Neural crest cell (in vitro differentiated cells): ENCODE measurements at regions not wholly inside any gene's neighbourhood (a gene's known extent, or its start where the extent isn't known, plus 50 kb on each side); places are given as distances from the start of the nearest gene placed in this dataset.

ENCODE experiments used
- DNase-seq: peaks from one replicate; pipeline ENCODE4 v3.0.0; 2021; ENCODE audit warnings: low read depth, mixed read lengths, low spot score
- H3K27ac Mint-ChIP-seq: one replicate; pipeline ENCODE4 v1.8.0; 2021; ENCODE audit warnings: mild to moderate bottlenecking, mixed read lengths; ENCODE audit not compliant: unreplicated experiment
- H3K27me3 Mint-ChIP-seq: 2 replicates; pipeline ENCODE4 v1.8.0; 2021; ENCODE audit warnings: low read depth, mild to moderate bottlenecking, mixed read lengths
- H3K36me3 Mint-ChIP-seq: 2 replicates; pipeline ENCODE4 v1.8.0; 2021; ENCODE audit warnings: low read depth, mild to moderate bottlenecking, mixed read lengths
- H3K4me1 Mint-ChIP-seq: 2 replicates; pipeline ENCODE4 v1.8.0; 2021; ENCODE audit warnings: mixed read lengths
- H3K4me3 Mint-ChIP-seq: one replicate; pipeline ENCODE4 v1.8.0; 2021; ENCODE audit warnings: mild to moderate bottlenecking, mixed read lengths
- H3K9me3 Mint-ChIP-seq: 2 replicates; pipeline ENCODE4 v1.8.0; 2021; ENCODE audit warnings: mixed read lengths
- CTCF ChIP-seq: fragments of 200-600 bp; sonication (generic); conservative IDR thresholded peaks from 2 replicates; pipeline ENCODE4 v1.5.0; 2021; ENCODE audit warnings: antibody characterized with exemption, mild to moderate bottlenecking

- no peak for TF ChIP-seq CTCF
- Mint-ChIP-seq H3K27ac (no peak overlapping the region), H3K36me3 (no peaks in the 10 kb centered on the region), H3K27me3 (no peaks in the 10 kb centered on the region), H3K9me3 (peaks cover 5% of the 10 kb centered on the region), H3K4me3 (no peak overlapping the region), H3K4me1 (no peaks in the 10 kb centered on the region)
- no peak for DNase-seq
Observed at GRCh38 chr16:59654455-59654854, 920.3 kb upstream of the GOT2 start.

- Mint-ChIP-seq H3K4me1 (no peaks in the 10 kb centered on the region), H3K36me3 (no peaks in the 10 kb centered on the region), H3K4me3 (no peak overlapping the region), H3K27ac (no peak overlapping the region), H3K27me3 (no peaks in the 10 kb centered on the region), H3K9me3 (peaks cover 12% of the 10 kb centered on the region)
- no peak for TF ChIP-seq CTCF
- DNase-seq = no peak
Observed at GRCh38 chr16:59651662-59652061, 917.5 kb upstream of the GOT2 start.

- H3K4me1 Mint-ChIP-seq = no peaks in the 10 kb centered on the region
- H3K9me3 Mint-ChIP-seq = peaks cover 16% of the 10 kb centered on the region
- TF ChIP-seq CTCF = no peak
- no peaks in the 10 kb centered on the region for H3K36me3 Mint-ChIP-seq
- no peak for DNase-seq
- no peak overlapping the region for H3K27ac Mint-ChIP-seq
- H3K27me3 Mint-ChIP-seq = no peaks in the 10 kb centered on the region
- no peak overlapping the region for H3K4me3 Mint-ChIP-seq
Observed at GRCh38 chr16:59645194-59645593, 911.1 kb upstream of the GOT2 start.

- H3K4me3 Mint-ChIP-seq = no peak overlapping the region
- no peak overlapping the region for H3K27ac Mint-ChIP-seq
- H3K36me3 Mint-ChIP-seq = no peaks in the 10 kb centered on the region
- no peaks in the 10 kb centered on the region for H3K27me3 Mint-ChIP-seq
- no peak for TF ChIP-seq CTCF
- no peak for DNase-seq
- peaks cover 26% of the 10 kb centered on the region for H3K4me1 Mint-ChIP-seq
- H3K9me3 Mint-ChIP-seq = peaks cover 4% of the 10 kb centered on the region
Observed at GRCh38 chr16:59635674-59636073, 901.6 kb upstream of the GOT2 start.

- no peak for TF ChIP-seq CTCF
- no peak overlapping the region for H3K27ac Mint-ChIP-seq
- H3K4me1 Mint-ChIP-seq = peaks cover 26% of the 10 kb centered on the region
- no peak overlapping the region for H3K4me3 Mint-ChIP-seq
- H3K27me3 Mint-ChIP-seq = no peaks in the 10 kb centered on the region
- H3K9me3 Mint-ChIP-seq = peaks cover 4% of the 10 kb centered on the region
- no peaks in the 10 kb centered on the region for H3K36me3 Mint-ChIP-seq
- no peak for DNase-seq
Observed at GRCh38 chr16:59634951-59635350, 900.8 kb upstream of the GOT2 start.
